Sigmoid colon (tissue), 6 donors: ENCODE measurements at regions not wholly inside any gene's neighbourhood (a gene's known extent, or its start where the extent isn't known, plus 50 kb on each side); places are given as distances from the start of the nearest gene placed in this dataset.

Experiments used
- DNase-seq: peaks from one replicate; pipeline ENCODE4 v3.0.0-alpha.2; 2019
- H3K27ac ChIP-seq, 4 donors: fragments of 200-600 bp; sonication (generic); one replicate each; pipeline ENCODE4 v1.5.1; 2016 to 2019; ENCODE audit warnings: mild to moderate bottlenecking in 1 of 4
- H3K27me3 ChIP-seq, 3 donors: fragments of 200-600 bp; sonication (generic); one replicate each; pipeline ENCODE4 v1.5.1; 2019; ENCODE audit warnings: mild to moderate bottlenecking in 1 of 3
- H3K36me3 ChIP-seq, 4 donors: fragments of 200-600 bp; sonication (generic); one replicate each; pipeline ENCODE4 v1.5.1; 2016 to 2019
- H3K4me1 ChIP-seq, 4 donors: fragments of 200-600 bp; sonication (generic); one replicate each; pipeline ENCODE4 v1.5.1; 2017 to 2019
- H3K4me3 ChIP-seq, 4 donors: fragments of 200-600 bp; sonication (generic); one replicate each; pipeline ENCODE4 v1.5.1; 2017 to 2019; ENCODE audit warnings: mild to moderate bottlenecking in 2 of 4, moderate library complexity in 1 of 4
- H3K9me3 ChIP-seq, 4 donors: fragments of 200-600 bp in 3 of 4; sonication (generic) in 3 of 4; one replicate each; pipeline versions ENCODE4 v1.5.1 to v1.6.1; 2013 to 2019
- EP300 ChIP-seq, 4 donors: sonication (generic); formaldehyde crosslinking; IDR thresholded peaks; one replicate each; pipeline ENCODE4 v1.6.1; 2017; ENCODE audit warnings: antibody characterized with exemption in 4 of 4
- POLR2A ChIP-seq, 2 donors: fragments of 450-650 bp; IDR thresholded peaks; one replicate each; pipeline ENCODE4 v1.6.1; 2016; ENCODE audit warnings: antibody characterized with exemption in 2 of 2, mild to moderate bottlenecking in 2 of 2, moderate library complexity in 2 of 2
- POLR2AphosphoS5 ChIP-seq, 4 donors: sonication (generic); formaldehyde crosslinking; IDR thresholded peaks; one replicate each; pipeline ENCODE4 v1.6.1; 2017; ENCODE audit warnings: antibody characterized with exemption in 4 of 4
- WGBS, 2 donors: extraction: QIAGEN DNeasy Blood & Tissue Kit; methylation state at CpG; one replicate each; pipeline ENCODE4 v1.1.7; 2013; 5-methylcytosine and 5-hydroxymethylcytosine counted together
- intact Hi-C: fragments of 100-400 bp; cut with DNase I; formaldehyde crosslinking; loops from one replicate; pipeline ENCODE4 v1.15.1; 2023
- TF ChIP-seq, protein P1 (sequence below), 4 experiments: fragments of 450-650 bp in 3 of 4; fragments of 200-600 bp in 1 of 4; IDR thresholded peaks; one replicate each; pipeline ENCODE4 v1.5.1; 2016 to 2019; ENCODE audit warnings: antibody characterized with exemption in 4 of 4, mild to moderate bottlenecking in 3 of 4, moderate library complexity in 2 of 4
- donor health status: healthy with polysubstance abuse.
- donor health status: healthy.

DNA sequence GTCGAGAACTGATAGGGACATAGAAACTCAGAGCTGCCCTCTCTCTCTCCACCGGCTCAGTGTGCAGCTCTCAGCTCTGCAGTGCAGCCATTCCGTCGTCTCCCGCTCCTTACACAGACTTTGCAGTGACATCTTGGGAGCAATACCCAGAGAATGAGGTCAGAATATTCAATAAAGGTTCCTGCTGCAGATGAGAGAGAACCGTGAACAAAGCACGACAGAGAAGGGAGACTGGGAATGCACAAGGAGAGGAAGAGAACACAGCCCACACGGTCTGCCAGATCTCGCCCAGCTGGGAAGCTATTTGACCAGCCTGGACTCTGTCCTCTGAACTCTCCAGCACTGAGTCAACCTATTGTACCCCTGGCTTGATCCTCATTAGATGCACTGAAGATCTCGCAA, 118.0 kb upstream of the PPARGC1A start:
- Histone ChIP-seq H3K36me3 (no peaks in the 10 kb centered on the region), H3K27me3 (no peaks in the 10 kb centered on the region), H3K4me3 (no peak overlapping the region), H3K9me3 (no peaks in the 10 kb centered on the region), H3K4me1 (no peaks in the 10 kb centered on the region), H3K27ac (no peak overlapping the region)
- 75 to 78% methylated on average over 10 of the region's 10 CpGs for WGBS, 2 donors
- DNase-seq, result no peak
- no peak for TF ChIP-seq EP300 (IDR thresholded peaks at IDR 0.05)
- TF ChIP-seq, protein P1, sequence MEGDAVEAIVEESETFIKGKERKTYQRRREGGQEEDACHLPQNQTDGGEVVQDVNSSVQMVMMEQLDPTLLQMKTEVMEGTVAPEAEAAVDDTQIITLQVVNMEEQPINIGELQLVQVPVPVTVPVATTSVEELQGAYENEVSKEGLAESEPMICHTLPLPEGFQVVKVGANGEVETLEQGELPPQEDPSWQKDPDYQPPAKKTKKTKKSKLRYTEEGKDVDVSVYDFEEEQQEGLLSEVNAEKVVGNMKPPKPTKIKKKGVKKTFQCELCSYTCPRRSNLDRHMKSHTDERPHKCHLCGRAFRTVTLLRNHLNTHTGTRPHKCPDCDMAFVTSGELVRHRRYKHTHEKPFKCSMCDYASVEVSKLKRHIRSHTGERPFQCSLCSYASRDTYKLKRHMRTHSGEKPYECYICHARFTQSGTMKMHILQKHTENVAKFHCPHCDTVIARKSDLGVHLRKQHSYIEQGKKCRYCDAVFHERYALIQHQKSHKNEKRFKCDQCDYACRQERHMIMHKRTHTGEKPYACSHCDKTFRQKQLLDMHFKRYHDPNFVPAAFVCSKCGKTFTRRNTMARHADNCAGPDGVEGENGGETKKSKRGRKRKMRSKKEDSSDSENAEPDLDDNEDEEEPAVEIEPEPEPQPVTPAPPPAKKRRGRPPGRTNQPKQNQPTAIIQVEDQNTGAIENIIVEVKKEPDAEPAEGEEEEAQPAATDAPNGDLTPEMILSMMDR (IDR thresholded peaks at IDR 0.05), result no peak
- no peak for TF ChIP-seq POLR2AphosphoS5 (IDR thresholded peaks at IDR 0.05)
- TF ChIP-seq POLR2A (IDR thresholded peaks at IDR 0.05), result no peak
- intact Hi-C loops, result no loop called here

DNA sequence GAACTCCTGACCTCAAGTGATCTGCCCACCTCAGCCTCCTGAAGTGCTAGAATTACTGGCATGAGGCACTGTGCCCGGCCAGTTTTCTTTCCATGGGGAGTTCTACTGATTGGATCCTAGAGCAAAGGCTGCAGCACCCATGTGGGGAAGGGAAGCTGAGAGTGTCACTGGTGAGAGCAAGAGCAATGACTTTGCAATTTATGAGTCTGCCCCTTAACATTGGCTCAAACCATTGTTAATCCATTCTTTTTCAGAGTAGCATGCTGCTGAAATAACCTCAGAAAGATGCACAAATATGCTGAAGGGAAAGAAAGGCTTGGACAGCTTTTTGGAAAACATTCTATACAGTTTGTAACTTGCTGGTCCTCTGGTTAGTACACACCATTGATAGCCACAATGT, 116.4 kb upstream of the PPARGC1A start:
- intact Hi-C loops, result no loop called here
- H3K27ac ChIP-seq, result no peak overlapping the region
- no peak overlapping the region for H3K4me3 ChIP-seq
- no peaks in the 10 kb centered on the region for H3K4me1 ChIP-seq
- H3K27me3 ChIP-seq, result no peaks in the 10 kb centered on the region
- TF ChIP-seq POLR2AphosphoS5 (IDR thresholded peaks at IDR 0.05) (no peak), POLR2A (IDR thresholded peaks at IDR 0.05) (no peak), EP300 (IDR thresholded peaks at IDR 0.05) (no peak)
- TF ChIP-seq, protein P1 (IDR thresholded peaks at IDR 0.05), result no peak
- 74 to 88% methylated on average over 1 of the region's 1 CpG for WGBS, 2 donors
- DNase-seq, result no peak
- no peaks in the 10 kb centered on the region for H3K36me3 ChIP-seq
- no peaks in the 10 kb centered on the region for H3K9me3 ChIP-seq

DNA sequence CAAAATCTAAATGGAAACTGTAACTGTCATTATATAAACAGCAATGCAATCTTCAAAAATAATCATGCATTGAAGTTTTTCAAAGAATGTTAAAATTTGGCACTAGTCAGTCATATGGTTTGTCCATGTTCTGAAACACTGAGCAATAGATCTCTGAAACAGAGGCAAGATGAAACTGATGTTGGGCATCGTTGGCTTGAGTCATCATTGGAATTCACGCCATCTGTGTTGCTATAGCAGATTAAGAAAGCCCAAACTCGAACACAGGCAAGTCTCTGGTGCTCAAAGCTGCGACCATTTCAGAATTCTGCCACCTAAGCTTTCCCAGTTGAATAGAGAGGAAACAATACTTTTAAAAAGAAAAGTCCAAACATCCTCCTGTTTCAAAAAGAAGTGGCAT, 114.1 kb upstream of the PPARGC1A start:
- H3K36me3 ChIP-seq, result no peaks in the 10 kb centered on the region
- no peak overlapping the region for H3K4me3 ChIP-seq
- TF ChIP-seq EP300 (IDR thresholded peaks at IDR 0.05) (no peak), POLR2A (IDR thresholded peaks at IDR 0.05) (no peak), POLR2AphosphoS5 (IDR thresholded peaks at IDR 0.05) (no peak)
- TF ChIP-seq, protein P1 (IDR thresholded peaks at IDR 0.05), result no peak
- intact Hi-C loops, result no loop called here
- H3K9me3 ChIP-seq, result no peaks in the 10 kb centered on the region
- WGBS, 2 donors, result 78 to 84% methylated on average over 4 of the region's 4 CpGs
- H3K27me3 ChIP-seq, result no peaks in the 10 kb centered on the region
- H3K4me1 ChIP-seq, result no peaks in the 10 kb centered on the region
- H3K27ac ChIP-seq, result no peak overlapping the region
- no peak for DNase-seq

DNA sequence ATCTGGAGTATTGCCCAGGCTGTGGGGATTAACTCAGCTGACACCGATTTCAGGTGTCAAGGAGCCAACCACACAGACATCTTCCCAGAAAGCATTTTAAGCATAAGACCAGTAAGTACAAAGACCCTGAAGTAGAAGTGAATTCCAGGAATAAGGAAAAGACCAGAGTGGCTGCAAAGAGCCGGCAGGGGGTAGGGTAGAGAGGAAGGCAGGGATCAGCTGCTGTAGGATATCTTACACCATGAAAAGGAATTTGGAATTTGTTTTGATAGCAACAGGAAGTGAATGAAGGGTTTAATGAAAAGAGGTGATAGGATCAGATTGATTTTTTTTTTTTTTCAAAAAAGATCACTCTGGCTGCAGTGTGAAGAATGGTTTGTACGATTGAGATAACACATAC, 113.6 kb upstream of the PPARGC1A start:
- Histone ChIP-seq H3K4me1 (no peaks in the 10 kb centered on the region), H3K36me3 (no peaks in the 10 kb centered on the region), H3K27ac (no peak overlapping the region), H3K4me3 (no peak overlapping the region), H3K27me3 (no peaks in the 10 kb centered on the region), H3K9me3 (no peaks in the 10 kb centered on the region)
- 72 to 76% methylated on average over 3 of the region's 3 CpGs for WGBS, 2 donors
- TF ChIP-seq POLR2A (IDR thresholded peaks at IDR 0.05) (no peak), EP300 (IDR thresholded peaks at IDR 0.05) (no peak), POLR2AphosphoS5 (IDR thresholded peaks at IDR 0.05) (no peak)
- TF ChIP-seq, protein P1 (IDR thresholded peaks at IDR 0.05), result no peak
- no peak for DNase-seq
- intact Hi-C loops, result no loop called here

GRCh38 chr4:24002330-24002966, 112.6 kb upstream of the PPARGC1A start:
- intact Hi-C loops, result no loop called here
- H3K4me3 ChIP-seq, result no peak overlapping the region
- no peak overlapping the region for H3K27ac ChIP-seq
- no peaks in the 10 kb centered on the region for H3K36me3 ChIP-seq
- 87 to 88% methylated on average over 7 of the region's 7 CpGs for WGBS, 2 donors
- no peaks in the 10 kb centered on the region for H3K9me3 ChIP-seq
- H3K27me3 ChIP-seq, result no peaks in the 10 kb centered on the region
- no peak for DNase-seq
- TF ChIP-seq POLR2A (IDR thresholded peaks at IDR 0.05) (no peak), POLR2AphosphoS5 (IDR thresholded peaks at IDR 0.05) (no peak), EP300 (IDR thresholded peaks at IDR 0.05) (no peak)
- TF ChIP-seq, protein P1 (IDR thresholded peaks at IDR 0.05), result no peak
- H3K4me1 ChIP-seq, result no peaks in the 10 kb centered on the region
